Activated CD8-positive, alpha-beta memory T cell treated with anti-CD3 and anti-CD28 coated beads for 36 hours (primary cell): ENCODE measurements at regions not wholly inside any gene's neighbourhood (a gene's known extent, or its start where the extent isn't known, plus 50 kb on each side); places are given as distances from the start of the nearest gene placed in this dataset.
"Not testable (repeated sequence)": the region's sequence is repeated elsewhere in the genome, so short reads cannot be mapped to it uniquely, and the experiment has no call there.

Experiments used
- CTCF ChIA-PET: fragments of 350-600 bp; sonication (Branson Sonifier 250); formaldehyde crosslinking; loops from one replicate; lab custom pipeline; 2021; ENCODE audit warnings: antibody characterized with exemption; lab: Charles Lee
- POLR2A ChIA-PET: fragments of 350-600 bp; sonication (Branson Sonifier 250); formaldehyde crosslinking; loops from one replicate; lab custom pipeline; 2021; ENCODE audit warnings: antibody characterized with exemption; lab: Charles Lee

- ChIA-PET POLR2A (no interaction called here), CTCF (no interaction called here)
Measured at GRCh38 chr21:18548249-18548648, 144.7 kb upstream of the TMPRSS15 start.

GRCh38 chr21:18549214-18549905 is 145.8 kb upstream of the TMPRSS15 start:
- ChIA-PET CTCF (no interaction called here), POLR2A (no interaction called here)

DNA sequence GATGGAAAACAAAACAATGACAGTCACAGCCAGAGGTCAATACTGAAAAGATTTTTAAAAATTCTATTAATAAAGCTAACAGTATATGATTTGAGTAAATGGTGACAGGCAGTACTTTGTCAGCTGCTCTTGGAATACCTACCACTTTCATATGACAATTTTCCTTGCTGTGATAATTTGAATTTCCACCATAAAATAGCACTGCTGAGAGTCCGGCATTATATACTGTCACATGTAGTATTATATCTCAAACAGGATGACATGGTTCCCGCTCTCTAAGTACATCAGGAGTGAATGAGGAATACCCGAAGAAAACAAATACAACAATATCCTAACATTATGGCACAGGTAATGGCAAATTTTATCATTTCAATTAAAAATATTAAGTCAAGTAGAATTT is 146.8 kb upstream of the TMPRSS15 start:
- POLR2A ChIA-PET = no interaction called here
- CTCF ChIA-PET = no interaction called here

GRCh38 chr21:18553786-18554185 is 150.2 kb upstream of the TMPRSS15 start:
- ChIA-PET CTCF (no interaction called here), POLR2A (no interaction called here)

- CTCF ChIA-PET, POLR2A ChIA-PET: not testable (repeated sequence)
Measured at GRCh38 chr21:18567770-18568169, 164.2 kb upstream of the TMPRSS15 start.

GRCh38 chr21:18588001-18588662 is 184.5 kb upstream of the TMPRSS15 start:
- POLR2A ChIA-PET = no interaction called here

DNA sequence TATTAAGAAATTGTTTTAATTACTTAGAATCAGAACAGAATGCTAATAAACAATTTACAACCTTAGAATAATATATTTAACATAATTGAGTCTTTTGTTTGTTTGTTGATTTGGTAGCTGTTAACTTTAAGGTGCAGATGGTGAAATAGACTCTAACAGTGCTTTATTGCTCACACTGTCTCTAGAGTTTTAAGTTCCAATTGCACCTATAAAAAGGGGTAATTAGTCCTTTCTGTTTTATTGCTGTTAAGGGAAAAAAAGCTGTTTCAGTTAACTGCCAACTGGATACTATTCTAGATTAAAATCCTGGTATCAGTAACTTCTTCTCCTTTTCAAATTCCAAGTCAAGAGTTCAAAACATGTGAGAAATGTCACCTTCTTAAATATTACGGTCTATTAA is 197.6 kb upstream of the TMPRSS15 start:
- ChIA-PET POLR2A (no interaction called here), CTCF (no interaction called here)

More at GRCh38 chr21:18588001-18588662, 184.5 kb upstream of the TMPRSS15 start:
- CTCF ChIA-PET = no interaction called here

- ChIA-PET POLR2A (no interaction called here), CTCF (no interaction called here)
Measured at GRCh38 chr21:18602711-18603110, 199.1 kb upstream of the TMPRSS15 start.

DNA sequence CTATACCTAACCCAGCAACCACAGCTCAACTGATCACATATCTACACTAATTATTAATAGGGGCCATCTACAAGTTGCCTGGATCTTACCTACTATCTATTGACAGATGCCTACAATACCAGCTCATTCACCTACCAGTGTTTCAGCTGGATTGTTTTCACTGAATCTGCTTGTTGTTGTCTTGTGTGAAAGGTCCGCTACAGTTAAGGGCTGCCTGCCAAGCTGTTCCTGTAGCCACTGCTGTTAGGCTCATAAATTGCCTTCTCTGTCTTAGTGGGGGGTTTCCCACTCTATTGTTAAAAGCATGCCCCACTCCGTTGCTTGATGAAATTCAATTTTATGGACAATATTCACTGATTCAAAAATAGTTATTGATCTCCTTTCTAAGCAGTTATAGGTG is 199.7 kb upstream of the TMPRSS15 start:
- ChIA-PET CTCF (no interaction called here), POLR2A (no interaction called here)

- CTCF ChIA-PET = no interaction called here
- POLR2A ChIA-PET = no interaction called here
Measured at GRCh38 chr21:18603980-18604379, 200.4 kb upstream of the TMPRSS15 start.

GRCh38 chr21:18608226-18608625 is 204.6 kb upstream of the TMPRSS15 start:
- ChIA-PET POLR2A (no interaction called here), CTCF (no interaction called here)

DNA sequence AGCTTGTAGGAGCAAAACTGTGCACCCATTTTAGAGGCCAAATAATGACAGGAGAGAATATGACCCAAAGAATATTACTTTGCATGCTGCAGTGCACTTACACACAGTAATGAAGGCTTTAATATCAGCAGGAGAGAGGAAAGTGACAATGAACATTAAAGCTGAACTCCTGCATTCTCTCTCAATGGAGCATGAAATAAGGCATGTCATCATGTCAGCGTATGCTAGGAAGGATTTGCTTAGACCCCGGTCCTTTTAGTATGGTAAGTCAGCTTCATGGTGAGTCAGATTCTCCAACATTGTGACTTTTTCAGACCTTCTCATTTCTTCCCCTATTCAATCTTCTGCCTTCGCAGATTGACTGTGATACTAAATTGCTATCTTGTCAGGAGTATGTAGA is 210.7 kb upstream of the TMPRSS15 start:
- ChIA-PET POLR2A (no interaction called here), CTCF (no interaction called here)

GRCh38 chr21:18617291-18617690 is 213.7 kb upstream of the TMPRSS15 start:
- CTCF ChIA-PET = no interaction called here
- POLR2A ChIA-PET = no interaction called here

GRCh38 chr21:18620436-18620835 is 216.9 kb upstream of the TMPRSS15 start:
- ChIA-PET CTCF (no interaction called here), POLR2A (no interaction called here)

DNA sequence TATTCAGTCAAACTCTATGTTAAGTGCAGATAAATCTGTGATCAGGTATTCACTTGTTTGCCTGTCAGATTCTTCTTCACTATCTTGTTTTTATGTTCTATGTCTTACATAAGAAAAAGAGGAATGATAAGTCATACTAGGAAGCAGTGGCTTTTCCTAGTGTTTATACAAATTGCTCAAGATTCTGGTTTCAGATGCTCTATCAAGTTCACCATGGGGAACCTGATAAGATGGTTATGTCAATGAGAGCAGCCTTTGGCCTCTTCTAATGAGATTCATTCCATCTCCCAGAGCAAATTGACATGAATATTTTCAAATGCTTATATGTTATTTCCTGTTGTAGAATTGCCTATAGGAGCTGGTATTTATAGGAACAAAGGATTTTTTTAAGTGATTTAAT is 218.8 kb upstream of the TMPRSS15 start:
- POLR2A ChIA-PET = no interaction called here
- CTCF ChIA-PET = no interaction called here

- POLR2A ChIA-PET = interaction anchor here (0.6 kb wide), 1 partner anchor 121 kb away, joined by 4 read pairs; no protein-coding TSS in a partner anchor
- CTCF ChIA-PET = no interaction called here
Measured at GRCh38 chr21:18630446-18630845, 226.9 kb upstream of the TMPRSS15 start.

DNA sequence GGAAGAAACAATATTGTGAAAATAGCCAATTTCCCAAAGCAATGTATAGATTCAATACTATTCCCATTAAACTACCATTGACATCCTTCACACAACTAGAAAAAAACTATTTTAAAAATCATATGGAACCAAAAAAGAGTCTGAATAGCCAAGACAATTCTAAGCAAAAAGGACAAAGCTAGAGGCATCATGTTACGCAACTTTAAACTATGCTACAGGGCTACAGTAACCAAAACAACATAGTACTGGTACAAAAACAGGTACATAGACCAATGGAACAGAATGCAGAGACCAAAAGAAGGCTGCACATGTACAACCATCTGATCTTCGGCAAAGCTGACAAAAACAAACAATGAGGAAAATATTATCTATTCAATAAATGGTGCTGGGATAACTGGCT is 233.3 kb upstream of the TMPRSS15 start:
- POLR2A ChIA-PET = no interaction called here
- CTCF ChIA-PET = no interaction called here

DNA sequence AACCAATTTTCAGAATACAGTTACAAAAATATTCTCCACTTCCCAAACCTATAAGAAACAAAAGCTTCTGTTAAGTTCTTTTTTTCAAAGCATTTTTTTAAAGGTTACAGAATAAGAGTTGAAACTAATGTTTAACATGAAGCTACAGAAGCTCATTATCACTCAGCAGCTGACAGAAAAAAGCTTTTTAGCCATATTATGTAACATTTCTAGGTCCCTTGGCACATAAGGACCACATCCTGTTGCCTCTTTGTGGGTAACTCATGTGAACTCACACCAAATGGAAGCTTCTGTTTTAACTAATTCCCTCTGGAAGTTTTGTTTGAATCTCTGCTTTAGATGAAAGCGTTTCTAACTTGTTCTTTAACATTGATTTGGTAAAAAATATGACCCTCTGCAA is 242.5 kb upstream of the TMPRSS15 start:
- POLR2A ChIA-PET = no interaction called here
- CTCF ChIA-PET = no interaction called here

GRCh38 chr21:18655931-18656330 is 252.3 kb upstream of the TMPRSS15 start:
- POLR2A ChIA-PET = no interaction called here
- CTCF ChIA-PET = no interaction called here

DNA sequence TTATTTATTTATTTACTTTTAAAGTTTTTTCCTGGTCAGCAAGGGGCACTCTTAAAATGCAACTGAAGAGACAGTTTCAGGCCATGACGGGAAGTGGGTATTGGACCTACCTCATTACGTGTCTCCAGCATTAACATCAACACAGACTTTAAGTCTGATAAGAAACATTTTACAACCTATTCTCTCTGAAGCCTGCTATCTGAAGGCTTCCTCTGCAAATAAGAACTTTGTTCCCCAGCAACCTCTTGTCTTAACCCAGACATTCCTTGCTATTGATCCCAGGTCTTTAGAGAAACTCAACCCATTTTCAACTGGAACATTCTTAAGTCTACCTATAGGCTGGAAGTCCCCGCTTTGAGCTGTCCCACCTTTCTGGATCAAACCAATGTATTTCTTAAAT is 258.3 kb upstream of the TMPRSS15 start:
- ChIA-PET CTCF (no interaction called here), POLR2A (no interaction called here)

- ChIA-PET CTCF (no interaction called here), POLR2A (no interaction called here)
Measured at GRCh38 chr21:18663663-18664062, 260.1 kb upstream of the TMPRSS15 start.
